ENCODE measurements at regions not wholly inside any gene's neighbourhood (a gene's known extent, or its start where the extent isn't known, plus 50 kb on each side); places are given as distances from the start of the nearest gene placed in this dataset.

GRCh38 chr20:12564979-12565378, 443.8 kb upstream of the SPTLC3 start:
- TF ChIP-seq CTCF (IDR thresholded peaks at IDR 0.05) (no peak), POLR2A (IDR thresholded peaks at IDR 0.05) (no peak), POLR2AphosphoS5 (IDR thresholded peaks at IDR 0.05) (no peak)
